NCI-H1092 treated with DMSO at 0.1 percent for 48 hours (cell line): ENCODE measurements at regions not wholly inside any gene's neighbourhood (a gene's known extent, or its start where the extent isn't known, plus 50 kb on each side); places are given as distances from the start of the nearest gene placed in this dataset.

Experiments
- DNase-seq: peaks from one replicate; lab custom pipeline; 2025; lab: John Stamatoyannopoulos, UW

DNA sequence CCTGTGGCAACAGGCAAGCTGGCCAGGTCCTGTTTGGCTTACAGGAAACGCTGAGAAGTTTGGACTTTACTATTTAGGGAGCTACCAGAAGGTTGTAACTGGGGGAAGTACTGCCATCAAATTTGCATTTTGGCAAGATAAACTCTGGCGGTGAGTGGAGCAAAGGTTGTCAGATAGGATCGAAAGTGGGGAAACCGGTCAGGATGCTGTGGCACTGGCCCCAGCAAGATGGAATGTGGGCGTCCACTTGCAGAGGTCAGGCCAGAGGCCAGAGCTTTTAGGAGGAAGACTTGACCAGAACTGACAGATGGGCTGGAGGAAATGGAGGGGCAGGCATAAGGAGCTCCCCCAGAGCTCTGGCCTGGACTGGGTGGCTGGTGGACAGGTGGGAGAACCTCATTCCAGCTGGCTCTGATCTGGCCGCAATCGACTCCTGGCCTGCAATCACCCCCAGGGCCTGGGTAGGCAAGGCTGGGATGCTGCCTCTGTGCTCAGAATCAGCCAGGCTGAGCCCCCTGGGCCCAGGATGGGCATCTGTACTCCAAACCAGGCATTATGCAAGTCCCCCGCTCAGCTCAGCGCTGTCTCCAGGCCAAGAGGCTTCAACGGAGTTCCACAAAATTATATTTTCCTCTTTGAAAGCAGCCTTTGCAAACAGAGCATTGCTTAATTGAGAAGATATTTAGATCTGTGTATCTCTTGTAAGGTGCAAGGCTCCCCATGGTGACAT lies 178.3 kb upstream of the NECTIN1 start:
- no peak for DNase-seq

DNA sequence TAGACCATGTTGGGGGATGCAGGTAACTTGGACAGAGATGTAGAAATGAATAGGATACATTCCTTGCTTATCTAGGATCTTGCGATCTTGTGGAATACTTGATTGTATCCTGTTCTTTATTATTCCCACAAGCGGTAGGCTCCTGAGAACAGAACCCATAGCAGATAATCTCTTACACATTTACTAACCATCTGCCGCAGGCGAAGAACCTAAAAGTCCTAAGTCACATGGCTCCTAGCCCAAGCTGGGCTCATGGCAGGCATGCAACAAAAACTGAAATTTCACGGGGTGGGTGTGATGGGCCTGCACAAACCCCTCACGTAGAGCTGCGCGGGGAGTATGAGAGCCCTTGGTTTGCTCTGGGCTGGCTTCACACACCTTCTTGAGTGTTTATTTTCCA lies 177.4 kb upstream of the NECTIN1 start:
- DNase-seq, result no peak

DNA sequence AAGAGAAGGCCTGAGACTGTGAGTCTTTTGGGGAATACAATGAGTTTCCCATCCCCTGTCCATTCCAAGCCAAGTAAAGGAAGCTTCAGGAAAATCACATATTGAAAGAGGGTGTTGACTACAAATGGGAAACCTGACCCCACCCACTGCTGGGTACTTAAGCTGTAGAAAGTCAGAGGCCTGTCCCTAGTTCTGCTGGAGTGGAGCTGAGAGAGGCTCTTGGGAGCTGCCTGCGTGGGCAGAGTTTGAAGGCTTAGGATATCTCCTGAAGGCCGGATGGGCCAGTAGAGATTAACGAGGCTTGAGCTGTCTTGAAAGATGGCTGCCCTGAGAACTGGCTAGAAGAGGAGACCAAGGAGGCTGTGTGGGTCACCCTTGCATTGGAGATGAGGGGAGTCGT lies 176.2 kb upstream of the NECTIN1 start:
- no peak for DNase-seq

DNA sequence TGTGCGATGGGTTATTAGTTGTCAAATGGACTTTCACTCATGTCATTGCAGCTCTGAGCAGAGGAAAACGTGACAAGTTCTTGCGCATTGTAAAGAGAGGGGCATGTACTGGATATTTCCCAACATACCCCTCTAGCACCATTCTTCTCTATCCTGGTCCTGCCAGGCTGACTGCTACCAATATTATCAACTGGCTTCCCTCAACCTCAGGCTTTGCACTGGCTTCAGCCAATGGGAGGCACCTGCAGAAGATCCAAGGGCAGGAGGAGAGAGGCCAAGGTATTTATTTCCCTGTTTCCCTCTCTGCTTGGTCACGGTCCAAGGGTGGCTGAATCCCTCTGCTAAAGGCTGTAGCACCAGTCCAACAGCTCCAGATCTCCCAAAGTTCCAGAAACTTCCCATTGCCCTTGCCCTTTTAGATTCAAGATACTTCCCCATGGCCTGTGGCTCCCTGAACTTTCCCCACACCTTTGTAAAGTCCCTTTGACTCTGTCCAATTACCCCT lies 175.6 kb upstream of the NECTIN1 start:
- DNase-seq, result no peak

DNA sequence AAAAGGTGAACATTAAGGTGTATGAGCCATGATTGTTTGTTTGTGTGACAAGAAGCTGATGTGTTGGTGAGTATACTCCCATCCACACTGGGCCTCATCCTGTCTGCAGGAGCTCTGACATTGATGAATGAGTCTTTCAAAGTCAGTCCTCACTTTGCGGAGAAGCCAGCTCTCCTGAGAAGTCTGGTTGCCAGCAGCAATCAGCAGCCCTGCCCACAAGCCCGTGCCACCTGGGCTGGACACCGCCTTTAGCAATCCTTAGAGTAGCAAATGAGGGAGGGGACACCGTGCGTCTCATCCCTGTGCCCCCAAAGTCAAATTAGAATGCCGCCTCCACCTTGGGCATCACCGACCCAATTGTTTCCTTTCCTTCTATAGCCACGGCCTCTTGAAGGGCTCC lies 174.8 kb upstream of the NECTIN1 start:
- no peak for DNase-seq

DNA sequence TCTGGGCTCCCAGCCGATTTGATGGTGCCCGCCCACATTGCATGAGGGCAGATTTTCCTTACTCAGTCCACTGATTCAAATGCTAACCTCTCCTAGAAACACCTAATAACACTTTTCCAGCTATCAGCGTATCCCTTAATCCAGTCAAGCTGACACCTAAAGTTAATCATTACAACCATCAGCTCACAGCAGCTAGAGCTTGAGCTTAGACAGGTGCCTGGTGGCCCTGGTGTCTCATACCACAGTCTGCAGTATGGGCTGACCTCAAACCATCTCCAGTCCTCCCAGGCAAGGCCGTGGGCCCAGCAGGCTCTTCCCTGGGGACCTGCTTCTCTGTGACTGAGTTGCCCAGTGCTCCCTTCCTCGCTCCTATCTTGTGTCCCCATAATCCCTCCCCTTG lies 174.4 kb upstream of the NECTIN1 start:
- no peak for DNase-seq

DNA sequence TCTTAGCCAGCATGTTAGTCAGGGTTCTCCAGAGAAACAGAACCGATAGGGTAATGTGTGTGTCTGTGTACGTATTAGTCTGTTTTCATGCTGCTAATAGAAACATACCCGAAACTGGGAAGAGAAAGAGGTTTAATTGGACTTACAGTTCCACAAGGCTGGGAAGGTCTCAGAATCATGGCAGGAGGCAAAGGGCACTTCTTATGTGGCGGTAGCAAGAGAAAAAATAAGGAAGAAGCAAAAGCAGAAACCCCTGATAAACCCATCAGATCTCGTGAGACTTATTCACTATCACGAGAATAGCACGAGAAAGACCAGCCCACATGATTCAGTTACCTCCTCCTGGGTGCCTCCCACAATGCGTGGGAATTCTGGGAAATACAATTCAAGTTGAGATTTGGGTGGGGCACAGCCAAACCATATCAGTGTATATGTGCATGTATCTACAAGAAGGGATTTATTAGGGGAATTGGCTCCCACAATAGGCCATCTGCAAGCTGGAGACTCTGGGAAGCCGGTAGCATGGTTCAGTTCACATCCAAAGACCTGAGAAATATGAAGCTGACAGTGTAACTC lies 173.7 kb upstream of the NECTIN1 start:
- no peak for DNase-seq

DNA sequence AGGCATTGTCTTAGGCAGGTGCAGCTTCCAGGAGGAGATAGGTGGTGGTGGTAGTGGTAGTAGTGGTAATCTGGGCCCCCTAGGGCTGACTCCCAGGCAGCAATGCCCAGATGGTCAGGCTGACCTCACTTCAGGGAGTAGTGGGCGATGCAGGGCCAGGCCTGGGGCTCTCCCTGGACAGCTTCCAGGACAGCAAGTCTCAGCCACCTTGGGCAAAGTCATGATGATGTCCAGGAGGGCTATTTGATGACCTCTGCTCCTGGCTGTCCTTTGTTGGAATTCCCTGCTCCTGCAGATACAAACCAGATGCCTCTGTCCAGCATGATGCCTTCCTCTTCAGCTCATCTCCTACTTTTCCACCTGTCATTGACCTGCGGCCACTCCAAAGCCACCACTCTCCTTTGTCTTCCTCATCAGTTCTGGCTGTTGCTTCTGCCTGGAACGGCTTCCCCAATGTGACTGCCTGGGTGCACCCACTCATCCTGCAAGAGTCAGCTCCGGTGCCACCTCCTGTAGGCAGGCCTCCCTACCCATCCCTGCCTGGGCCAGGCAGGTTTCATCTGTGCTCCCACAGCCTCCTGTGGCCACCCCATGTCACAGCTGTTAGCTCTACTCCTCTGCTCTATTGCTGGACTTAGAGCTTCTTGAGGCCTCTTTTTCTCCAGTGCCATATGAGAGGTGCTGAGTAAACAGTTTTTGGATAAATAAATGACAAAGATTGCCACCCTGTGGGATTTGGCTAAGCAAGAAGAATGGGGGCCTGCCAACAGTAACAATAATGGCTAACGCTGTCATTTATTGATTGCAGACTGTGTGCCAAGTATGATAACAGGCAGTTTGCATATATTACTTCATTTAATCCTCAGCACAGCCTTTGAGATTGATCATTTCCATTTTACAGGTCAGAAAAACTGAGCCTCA lies 172.9 kb upstream of the NECTIN1 start:
- DNase-seq, result no peak

DNA sequence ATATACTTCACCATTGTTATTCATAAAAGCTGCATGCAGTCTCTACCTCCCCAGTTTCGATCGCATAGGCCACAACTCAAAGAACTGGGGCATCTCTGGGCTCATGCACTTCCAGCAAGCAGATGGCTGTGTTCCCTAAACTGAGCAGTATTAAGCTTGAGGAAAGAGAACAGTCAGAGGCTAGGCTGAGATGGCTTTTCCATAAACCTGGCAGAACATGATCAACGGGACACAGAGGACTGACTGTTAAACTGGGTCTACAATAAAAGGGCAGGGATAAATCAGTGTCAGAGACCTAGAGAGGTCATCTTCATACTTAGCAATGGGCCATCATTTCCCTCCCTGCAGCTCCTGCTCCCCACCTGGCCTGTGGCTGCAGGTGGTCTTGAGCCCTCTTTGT lies 171.0 kb upstream of the NECTIN1 start:
- DNase-seq, result no peak

DNA sequence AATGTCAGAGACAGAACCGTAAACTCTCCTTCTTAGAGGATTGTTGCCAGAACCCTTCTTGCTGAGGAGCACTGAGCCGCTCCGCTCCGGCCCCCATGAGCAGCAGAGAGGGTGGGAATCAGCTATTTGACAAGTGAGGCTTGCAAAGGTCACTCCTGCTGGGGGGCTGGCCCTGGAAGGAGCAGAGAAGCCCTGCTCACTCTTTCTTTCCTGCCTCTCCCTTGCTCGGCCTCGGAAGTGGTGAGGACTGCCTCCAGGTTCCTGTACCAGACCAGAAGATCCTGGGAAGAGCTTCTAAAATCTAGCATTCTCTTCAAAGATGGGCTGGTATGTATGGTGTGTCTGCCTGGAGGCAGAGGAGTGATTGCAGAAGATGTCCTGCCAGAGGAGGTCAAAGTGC lies 168.6 kb upstream of the NECTIN1 start:
- no peak for DNase-seq

DNA sequence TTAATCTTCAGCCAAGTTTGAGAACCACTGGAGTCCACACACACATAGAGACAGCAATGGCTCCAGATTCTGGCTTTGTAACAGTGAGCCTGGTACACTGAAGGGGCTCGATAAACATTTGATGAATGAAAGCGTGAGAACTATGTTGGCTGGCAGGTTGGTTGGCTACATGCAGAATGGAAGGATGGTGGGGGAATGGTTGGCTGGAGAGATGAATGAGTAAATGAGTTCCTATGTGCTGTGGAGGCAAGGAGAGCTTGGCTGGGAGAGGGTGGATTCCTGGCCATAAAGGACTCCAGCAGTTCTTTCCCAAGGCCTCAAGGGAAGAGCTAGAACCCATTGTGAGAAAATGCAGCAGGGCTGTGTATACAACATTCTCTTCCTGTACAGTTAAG lies 168.0 kb upstream of the NECTIN1 start:
- no peak for DNase-seq

DNA sequence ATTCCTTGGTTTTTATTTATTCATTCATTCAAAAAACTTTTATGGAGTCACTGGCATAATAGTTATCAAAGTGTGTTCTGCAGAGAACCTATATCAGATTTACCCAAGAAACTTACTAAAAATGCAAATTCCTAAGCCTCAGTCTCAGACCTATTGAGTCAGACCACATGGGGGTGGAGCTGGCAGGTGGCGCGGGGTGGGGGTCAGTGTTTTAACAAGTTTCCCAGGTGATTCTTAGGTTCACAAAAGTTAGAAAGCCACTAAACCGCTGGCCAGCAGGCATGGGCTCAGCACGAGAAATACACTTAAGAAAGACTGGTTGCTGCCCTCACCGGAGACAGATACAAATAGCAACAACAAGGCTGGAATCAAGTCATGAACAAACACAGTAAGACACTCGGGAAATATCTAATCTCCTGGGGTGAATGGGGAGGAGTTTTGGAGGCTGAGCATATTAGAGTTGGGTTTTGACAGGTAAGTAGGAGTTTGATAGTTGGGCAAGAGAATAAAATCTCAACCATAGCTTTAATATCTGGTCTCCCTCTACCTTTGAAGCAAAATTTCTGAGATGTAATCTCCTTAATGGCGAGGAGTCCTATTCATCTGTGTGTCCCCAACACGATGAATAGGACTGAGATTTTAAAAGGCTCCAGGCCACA lies 167.5 kb upstream of the NECTIN1 start:
- DNase-seq, result no peak

DNA sequence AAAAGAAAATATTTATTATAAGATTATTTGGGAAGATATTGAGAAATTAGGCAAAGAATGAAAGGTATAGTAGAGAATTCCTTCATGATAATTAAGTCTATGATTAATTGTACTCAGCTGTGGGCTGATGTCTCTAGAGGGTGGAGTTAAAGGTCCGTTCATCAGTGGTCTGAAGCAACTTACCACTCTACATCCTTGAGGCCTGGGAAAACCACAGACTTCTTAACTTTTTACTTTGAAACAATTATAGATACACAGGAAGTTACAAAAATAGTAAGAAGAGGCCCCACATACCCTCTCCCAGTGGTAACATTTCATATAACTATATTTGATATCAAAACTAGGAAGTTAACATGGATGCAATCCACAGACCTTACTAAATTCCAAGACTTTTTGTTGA lies 167.0 kb upstream of the NECTIN1 start:
- DNase-seq, result no peak

DNA sequence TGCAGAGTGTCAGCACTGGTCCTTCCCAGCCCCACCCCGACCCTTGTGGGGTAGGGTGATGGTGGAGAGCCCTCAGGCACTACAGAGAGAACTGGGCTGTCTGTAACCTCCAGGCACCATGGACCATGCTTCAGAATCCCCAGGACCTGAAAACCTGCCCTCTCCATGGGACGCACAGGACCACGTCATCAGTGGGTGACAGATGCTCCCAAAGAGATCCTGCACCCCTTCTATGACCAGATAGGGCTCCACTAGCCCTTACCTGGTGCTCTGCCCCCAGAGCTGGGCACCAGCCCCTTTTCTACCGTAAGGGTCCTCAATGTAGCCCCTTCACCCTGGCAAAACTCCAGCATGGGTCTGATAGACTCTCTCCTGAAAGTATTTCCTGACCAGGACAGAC lies 165.9 kb upstream of the NECTIN1 start:
- DNase-seq, result no peak

DNA sequence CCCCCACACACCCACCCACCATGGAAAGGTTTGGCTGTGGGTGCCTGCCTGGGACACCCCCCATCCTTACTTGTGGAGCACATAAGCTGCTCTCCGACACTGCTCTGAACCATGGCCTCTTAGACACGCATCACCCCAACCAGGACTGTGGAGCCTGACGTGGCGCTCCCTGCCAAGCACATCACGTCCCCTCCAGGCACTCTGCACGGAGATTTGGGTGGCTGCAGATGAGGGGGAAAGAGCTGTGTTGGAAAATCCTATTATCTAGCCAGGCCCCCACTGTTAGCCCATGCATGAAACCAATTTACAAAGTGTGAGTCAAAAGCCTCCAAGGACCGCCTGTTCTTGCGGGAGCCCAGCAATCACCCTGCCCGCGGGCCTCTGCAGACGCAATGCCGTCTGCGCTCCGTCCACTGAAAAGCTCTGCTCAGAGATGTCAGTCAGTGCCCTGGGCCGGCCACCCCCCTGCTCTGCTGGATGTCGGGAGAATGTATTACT lies 163.4 kb upstream of the NECTIN1 start:
- DNase-seq, result no peak

DNA sequence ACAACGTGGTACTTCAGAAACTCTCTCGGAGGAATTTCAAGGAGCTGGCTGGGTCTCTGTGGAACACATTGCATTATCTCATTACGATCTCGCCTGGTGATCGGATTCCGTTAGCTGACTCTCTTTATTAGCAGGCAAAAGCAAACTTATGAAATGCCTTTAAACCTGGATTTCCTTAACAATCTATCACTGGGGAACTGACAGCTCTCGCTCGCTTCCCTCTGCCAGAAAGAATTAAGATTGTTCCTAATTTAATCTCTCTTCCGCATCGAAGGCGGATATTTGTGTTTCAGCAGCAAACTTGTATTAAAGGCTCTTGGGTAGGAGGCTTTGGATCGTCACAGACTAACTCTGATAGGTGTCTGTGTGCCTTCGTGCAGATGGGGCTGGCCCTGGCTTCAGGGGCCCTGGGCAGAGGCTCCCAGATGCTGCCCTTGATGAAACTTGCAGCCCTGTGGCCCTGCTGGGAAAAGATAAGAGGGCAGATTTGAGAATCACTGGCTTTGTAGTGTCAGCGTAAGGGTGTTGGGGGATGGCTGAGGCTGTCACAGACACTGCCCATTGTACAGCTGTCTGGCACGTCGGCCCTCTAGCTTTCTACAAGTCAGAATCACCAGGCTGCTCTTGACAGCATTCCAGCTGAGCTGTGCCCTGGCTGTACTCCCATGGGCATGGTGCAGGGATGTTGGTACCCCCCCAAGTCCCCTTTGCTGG lies 162.2 kb upstream of the NECTIN1 start:
- no peak for DNase-seq

DNA sequence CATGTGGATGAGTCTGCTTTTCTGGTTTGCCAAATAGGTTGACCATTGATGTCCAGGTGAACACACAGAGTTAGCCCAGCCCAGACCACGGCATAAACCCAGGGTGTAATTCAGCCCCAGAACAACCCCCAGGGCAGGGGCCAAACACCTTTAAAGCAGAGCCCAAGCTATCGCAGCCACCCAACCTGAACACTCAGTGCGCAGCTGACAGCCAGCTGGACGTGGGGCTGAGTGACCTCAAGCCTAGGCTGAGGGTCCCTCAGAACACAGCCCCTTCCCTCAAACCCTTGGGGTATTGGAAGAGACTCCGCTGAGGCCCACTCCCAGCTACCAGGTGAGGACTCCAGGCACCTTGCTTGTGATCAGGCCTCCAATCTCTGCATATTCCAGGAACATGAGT lies 161.5 kb upstream of the NECTIN1 start:
- no peak for DNase-seq

DNA sequence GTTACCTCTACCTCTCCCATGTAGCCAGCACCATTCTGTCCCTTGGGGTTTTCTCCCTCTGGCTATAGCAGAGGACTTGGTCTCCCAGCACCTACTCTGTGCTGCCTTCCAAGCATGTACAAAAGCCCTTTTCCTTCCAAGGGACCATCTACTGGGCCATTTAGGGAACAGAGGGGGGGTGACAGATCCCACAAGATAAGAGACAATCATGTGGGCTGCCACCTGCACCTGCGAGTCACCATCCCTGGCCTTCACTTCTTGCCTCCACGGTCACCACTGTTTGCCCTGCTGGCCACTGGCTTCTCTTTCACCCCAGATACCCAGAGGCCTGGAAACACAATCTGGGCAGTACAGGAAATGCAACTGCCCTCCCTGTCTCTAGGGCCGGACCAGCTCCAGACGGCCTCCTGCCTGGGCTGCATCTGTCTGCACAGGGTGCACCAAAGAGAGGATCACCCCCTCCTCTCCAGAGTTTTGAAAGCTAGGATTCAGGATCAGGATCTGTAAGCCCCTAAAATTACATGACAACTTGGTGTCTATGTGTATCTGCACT lies 160.8 kb upstream of the NECTIN1 start:
- no peak for DNase-seq

DNA sequence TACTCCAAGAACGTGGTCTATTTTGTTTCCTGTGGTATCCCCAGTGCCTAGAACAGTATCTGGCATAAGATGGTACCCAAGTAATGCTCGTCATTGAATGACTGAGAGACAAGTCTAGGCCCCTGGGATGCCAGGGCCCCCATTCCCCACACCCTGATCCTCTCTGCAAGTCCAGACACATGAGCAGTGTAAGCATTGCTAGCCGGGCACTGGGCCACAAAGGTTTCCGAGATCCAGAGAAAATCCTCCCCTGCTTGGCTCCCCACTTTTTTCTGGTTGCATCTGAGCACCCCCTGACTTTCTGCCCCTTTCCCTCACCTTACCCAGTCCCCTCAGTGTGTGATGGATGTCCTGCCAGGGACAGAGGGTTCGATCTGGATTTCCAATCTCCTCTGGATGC lies 160.1 kb upstream of the NECTIN1 start:
- DNase-seq, result no peak

DNA sequence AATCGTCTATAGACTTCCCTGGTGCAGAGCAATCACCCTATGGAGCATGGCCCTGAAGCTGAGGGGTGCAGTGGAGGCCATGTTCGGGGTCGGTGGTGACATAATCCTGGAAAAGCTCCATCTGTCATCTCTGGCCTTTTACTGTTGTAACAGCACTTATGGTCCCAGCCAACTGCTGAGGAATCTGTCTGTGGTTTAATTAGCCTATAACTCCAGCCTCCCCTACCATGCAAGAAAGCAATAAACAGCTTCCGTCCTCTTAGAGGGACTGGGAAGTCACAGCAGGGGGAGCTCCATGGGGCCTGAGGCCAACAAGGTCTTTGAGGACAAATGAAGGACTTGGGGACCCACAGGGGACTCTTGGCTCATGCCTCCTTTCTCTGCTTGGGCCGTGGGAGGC lies 159.1 kb upstream of the NECTIN1 start:
- no peak for DNase-seq

DNA sequence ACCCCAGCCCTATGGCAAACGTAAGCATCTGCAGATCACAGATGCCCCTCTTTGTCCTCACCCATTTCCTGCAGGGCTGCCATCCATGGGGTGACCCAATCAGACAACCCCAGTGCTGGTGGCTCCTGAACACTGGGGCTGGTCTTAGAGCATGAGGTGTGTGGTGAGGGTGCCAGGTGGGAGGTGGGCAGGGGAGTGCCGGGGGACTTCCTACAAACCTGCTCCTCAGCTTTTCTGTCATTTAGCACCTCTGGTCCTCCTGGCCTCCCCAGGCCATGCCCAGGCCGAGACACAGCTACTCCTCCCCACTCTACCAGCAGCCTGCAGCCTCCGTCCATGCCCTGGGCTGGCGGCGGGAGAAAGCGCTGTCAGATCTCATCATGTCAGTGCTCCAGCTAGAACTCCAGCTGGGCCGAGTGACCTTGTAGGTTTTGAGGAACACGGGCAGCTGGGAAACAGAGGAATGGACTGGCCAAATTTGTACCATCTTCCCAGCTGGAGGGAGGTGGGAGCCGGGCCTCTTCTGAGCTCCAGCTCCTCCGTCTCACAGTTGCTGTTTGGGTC lies 157.7 kb upstream of the NECTIN1 start:
- no peak for DNase-seq
